Spleen (tissue), 11 donors: ENCODE measurements at regions not wholly inside any gene's neighbourhood (a gene's known extent, or its start where the extent isn't known, plus 50 kb on each side); places are given as distances from the start of the nearest gene placed in this dataset.

Experiments
- DNase-seq: peaks from one replicate; pipeline ENCODE4 v3.0.0-alpha.2; 2020
- H3K27ac ChIP-seq, 8 donors: fragments of 200-600 bp; sonication (generic) in 7 of 8; 1 replicate in 4 of 8; 2 replicates in 4 of 8; pipeline versions ENCODE4 v1.5.0 to v1.8.0; 2016 to 2021; ENCODE audit warnings: inconsistent platforms in 4 of 8, mild to moderate bottlenecking in 4 of 8, moderate library complexity in 1 of 8
- H3K27me3 ChIP-seq, 7 donors: fragments of 200-600 bp; sonication (generic) in 6 of 7; replicated peaks in 1 of 7; 1 replicate in 4 of 7; 2 replicates in 3 of 7; pipeline versions ENCODE4 v1.5.0 to v1.8.0; 2016 to 2021; ENCODE audit warnings: inconsistent platforms in 3 of 7, mild to moderate bottlenecking in 1 of 7
- H3K36me3 ChIP-seq, 6 donors: fragments of 200-600 bp; sonication (generic) in 5 of 6; 1 replicate in 4 of 6; 2 replicates in 2 of 6; pipeline versions ENCODE4 v1.5.0 to v1.8.0; 2016 to 2021; ENCODE audit warnings: inconsistent platforms in 2 of 6
- H3K4me1 ChIP-seq, 6 donors: fragments of 200-600 bp; sonication (generic) in 5 of 6; 1 replicate in 3 of 6; 2 replicates in 3 of 6; pipeline versions ENCODE4 v1.5.0 to v1.8.0; 2016 to 2021; ENCODE audit warnings: inconsistent platforms in 3 of 6
- H3K4me3 ChIP-seq, 8 donors: fragments of 200-600 bp; sonication (generic) in 7 of 8; 1 replicate in 4 of 8; 2 replicates in 4 of 8; pipeline versions ENCODE4 v1.5.0 to v1.8.0; 2016 to 2021; ENCODE audit warnings: inconsistent platforms in 4 of 8, mild to moderate bottlenecking in 4 of 8, moderate library complexity in 2 of 8
- H3K9me3 ChIP-seq, 8 donors: fragments of 200-600 bp; sonication (generic) in 7 of 8; 1 replicate in 4 of 8; 2 replicates in 4 of 8; pipeline versions ENCODE4 v1.5.0 to v1.8.0; 2016 to 2021; ENCODE audit warnings: inconsistent platforms in 4 of 8
- CTCF ChIP-seq, 11 experiments: fragments of 200-600 bp in 7 of 11; fragments of 450-650 bp in 4 of 11; sonication (generic) in 4 of 11; IDR thresholded peaks in 8 of 11; conservative IDR thresholded peaks in 3 of 11; 1 replicate in 7 of 11; 2 replicates in 4 of 11; pipeline versions ENCODE4 v1.4.0 to v1.8.0; 2016 to 2021; ENCODE audit warnings: antibody characterized with exemption in 11 of 11, inconsistent platforms in 4 of 11, mild to moderate bottlenecking in 1 of 11
- POLR2A ChIP-seq, 3 donors: fragments of 450-650 bp; IDR thresholded peaks; one replicate each; pipeline ENCODE4 v1.5.1; 2017; ENCODE audit warnings: antibody characterized with exemption in 3 of 3, mild to moderate bottlenecking in 1 of 3
- POLR2AphosphoS5 ChIP-seq, 3 donors: sonication (generic); formaldehyde crosslinking; IDR thresholded peaks; one replicate each; pipeline ENCODE4 v1.5.1; 2017; ENCODE audit warnings: antibody characterized with exemption in 3 of 3
- WGBS, 5 donors: extraction: QIAGEN DNeasy Blood & Tissue Kit in 3 of 5; methylation state at CpG; one replicate each; pipeline versions ENCODE4 v1.1.5 to v1.1.7; 2013 to 2018; 5-methylcytosine and 5-hydroxymethylcytosine counted together
- intact Hi-C: fragments of 100-400 bp; cut with DNase I; formaldehyde crosslinking; loops from one replicate; pipeline ENCODE4 v1.15.0; 2023; ENCODE audit warnings: low total_unique reads
- donor health status: healthy with polysubstance abuse.
- donor health status: DM: no; HTN: no; CAD: no; lungs with moderate emphysema.
- donor health status: DM: no; HTN: no; CAD: no.
- donor health status: Bipolar disorder and iron deficiency.
- donor health status: healthy.
- donor health status: DM: no; HTN: no; CAD: no.
- donor health status: DM: yes; HTN: yes; CAD: no.

DNA sequence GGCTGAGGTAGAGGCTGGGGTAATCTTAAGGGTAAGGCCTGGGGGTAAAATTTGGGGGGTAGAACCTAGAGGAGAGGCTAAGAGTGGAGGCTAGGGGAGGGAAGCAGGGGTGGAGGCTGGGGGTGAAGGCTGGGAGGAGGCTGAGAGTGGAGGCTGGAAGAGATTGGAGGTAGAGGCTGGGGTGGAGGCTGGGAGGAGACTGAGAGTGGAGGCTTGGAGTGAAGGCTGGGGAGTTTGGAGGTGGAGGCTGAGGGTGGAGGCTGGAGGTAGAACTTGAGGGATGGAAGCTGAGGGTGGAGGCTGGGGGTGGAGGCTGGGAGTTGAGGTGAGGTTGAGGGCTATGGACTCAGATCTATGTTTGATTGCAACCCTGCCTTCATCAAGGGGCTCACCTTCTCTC lies 333.6 kb downstream of the C16orf95 start:
- Histone ChIP-seq H3K27ac (no peak overlapping the region), H3K36me3 (no peaks in the 10 kb centered on the region), H3K27me3 (peaks cover 0 to 23% (median 0%) of the 10 kb centered on the region in 7 donors), H3K4me3 (no peak overlapping the region), H3K4me1 (no peaks in the 10 kb centered on the region), H3K9me3 (no peaks in the 10 kb centered on the region)
- no peak for TF ChIP-seq CTCF (IDR thresholded peaks at IDR 0.05 in 8 of 11, conservative IDR thresholded peaks at IDR 0.05 in 3 of 11)
- no peak for TF ChIP-seq POLR2AphosphoS5 (IDR thresholded peaks at IDR 0.05)
- no peak for TF ChIP-seq POLR2A (IDR thresholded peaks at IDR 0.05)
- DNase-seq, result no peak
- intact Hi-C loops, result no loop called here

GRCh38 chr16:86984343-86984742 lies 332.8 kb downstream of the C16orf95 start:
- no peak for DNase-seq
- WGBS, 5 donors, result 85 to 89% (median 86%) methylated on average over 8 to 10 of the region's 10 CpGs
- intact Hi-C loops, result no loop called here

GRCh38 chr16:86984991-86985647 lies 332.1 kb downstream of the C16orf95 start:
- Histone ChIP-seq H3K4me3 (no peak overlapping the region), H3K4me1 (no peaks in the 10 kb centered on the region), H3K9me3 (no peaks in the 10 kb centered on the region), H3K27ac (no peak overlapping the region), H3K36me3 (no peaks in the 10 kb centered on the region), H3K27me3 (peaks cover 0 to 29% (median 0%) of the 10 kb centered on the region in 7 donors)
- no peak for DNase-seq
- 75 to 84% (median 82%) methylated on average over 12 to 13 of the region's 13 CpGs for WGBS, 5 donors
- intact Hi-C loops, result no loop called here
- no peak for TF ChIP-seq POLR2A (IDR thresholded peaks at IDR 0.05)
- TF ChIP-seq POLR2AphosphoS5 (IDR thresholded peaks at IDR 0.05), result no peak
- no peak for TF ChIP-seq CTCF (IDR thresholded peaks at IDR 0.05 in 8 of 11, conservative IDR thresholded peaks at IDR 0.05 in 3 of 11)

More at GRCh38 chr16:86984343-86984742, 332.8 kb downstream of the C16orf95 start:
- Histone ChIP-seq H3K27ac (no peak overlapping the region), H3K36me3 (no peaks in the 10 kb centered on the region), H3K27me3 (peaks cover 0 to 24% (median 0%) of the 10 kb centered on the region in 7 donors), H3K4me1 (no peaks in the 10 kb centered on the region), H3K4me3 (no peak overlapping the region), H3K9me3 (no peaks in the 10 kb centered on the region)
- TF ChIP-seq POLR2A (IDR thresholded peaks at IDR 0.05), result no peak
- TF ChIP-seq POLR2AphosphoS5 (IDR thresholded peaks at IDR 0.05), result no peak
- TF ChIP-seq CTCF (IDR thresholded peaks at IDR 0.05 in 8 of 11, conservative IDR thresholded peaks at IDR 0.05 in 3 of 11), result no peak

GRCh38 chr16:86985648-86986015 lies 331.6 kb downstream of the C16orf95 start:
- Histone ChIP-seq H3K36me3 (no peaks in the 10 kb centered on the region), H3K4me1 (no peaks in the 10 kb centered on the region), H3K27ac (no peak overlapping the region), H3K27me3 (peaks cover 0 to 33% (median 0%) of the 10 kb centered on the region in 7 donors), H3K4me3 (no peak overlapping the region), H3K9me3 (no peaks in the 10 kb centered on the region)
- 89 to 96% (median 92%) methylated on average over 12 of the region's 12 CpGs for WGBS, 5 donors
- intact Hi-C loops, result no loop called here
- TF ChIP-seq POLR2AphosphoS5 (IDR thresholded peaks at IDR 0.05) (no peak), POLR2A (IDR thresholded peaks at IDR 0.05) (no peak), CTCF (IDR thresholded peaks at IDR 0.05 in 8 of 11, conservative IDR thresholded peaks at IDR 0.05 in 3 of 11) (no peak)
- no peak for DNase-seq
